ENCODE measurements at regions not wholly inside any gene's neighbourhood (a gene's known extent, or its start where the extent isn't known, plus 50 kb on each side); places are given as distances from the start of the nearest gene placed in this dataset.

GRCh38 chr2:228709788-228710371 is 528.4 kb upstream of the SPHKAP start:
- TF ChIP-seq MAX (IDR thresholded peaks at IDR 0.05): no peak
- TF ChIP-seq, protein P1, sequence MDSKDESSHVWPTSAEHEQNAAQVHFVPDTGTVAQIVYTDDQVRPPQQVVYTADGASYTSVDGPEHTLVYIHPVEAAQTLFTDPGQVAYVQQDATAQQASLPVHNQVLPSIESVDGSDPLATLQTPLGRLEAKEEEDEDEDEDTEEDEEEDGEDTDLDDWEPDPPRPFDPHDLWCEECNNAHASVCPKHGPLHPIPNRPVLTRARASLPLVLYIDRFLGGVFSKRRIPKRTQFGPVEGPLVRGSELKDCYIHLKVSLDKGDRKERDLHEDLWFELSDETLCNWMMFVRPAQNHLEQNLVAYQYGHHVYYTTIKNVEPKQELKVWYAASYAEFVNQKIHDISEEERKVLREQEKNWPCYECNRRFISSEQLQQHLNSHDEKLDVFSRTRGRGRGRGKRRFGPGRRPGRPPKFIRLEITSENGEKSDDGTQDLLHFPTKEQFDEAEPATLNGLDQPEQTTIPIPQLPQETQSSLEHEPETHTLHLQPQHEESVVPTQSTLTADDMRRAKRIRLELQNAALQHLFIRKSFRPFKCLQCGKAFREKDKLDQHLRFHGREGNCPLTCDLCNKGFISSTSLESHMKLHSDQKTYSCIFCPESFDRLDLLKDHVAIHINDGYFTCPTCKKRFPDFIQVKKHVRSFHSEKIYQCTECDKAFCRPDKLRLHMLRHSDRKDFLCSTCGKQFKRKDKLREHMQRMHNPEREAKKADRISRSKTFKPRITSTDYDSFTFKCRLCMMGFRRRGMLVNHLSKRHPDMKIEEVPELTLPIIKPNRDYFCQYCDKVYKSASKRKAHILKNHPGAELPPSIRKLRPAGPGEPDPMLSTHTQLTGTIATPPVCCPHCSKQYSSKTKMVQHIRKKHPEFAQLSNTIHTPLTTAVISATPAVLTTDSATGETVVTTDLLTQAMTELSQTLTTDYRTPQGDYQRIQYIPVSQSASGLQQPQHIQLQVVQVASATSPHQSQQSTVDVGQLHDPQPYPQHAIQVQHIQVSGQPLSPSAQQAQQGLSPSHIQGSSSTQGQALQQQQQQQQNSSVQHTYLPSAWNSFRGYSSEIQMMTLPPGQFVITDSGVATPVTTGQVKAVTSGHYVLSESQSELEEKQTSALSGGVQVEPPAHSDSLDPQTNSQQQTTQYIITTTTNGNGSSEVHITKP (CRISPR knock-in tag; IDR thresholded peaks at IDR 0.05; ENCODE audit: low read depth): no peak
- TF ChIP-seq, protein P2, sequence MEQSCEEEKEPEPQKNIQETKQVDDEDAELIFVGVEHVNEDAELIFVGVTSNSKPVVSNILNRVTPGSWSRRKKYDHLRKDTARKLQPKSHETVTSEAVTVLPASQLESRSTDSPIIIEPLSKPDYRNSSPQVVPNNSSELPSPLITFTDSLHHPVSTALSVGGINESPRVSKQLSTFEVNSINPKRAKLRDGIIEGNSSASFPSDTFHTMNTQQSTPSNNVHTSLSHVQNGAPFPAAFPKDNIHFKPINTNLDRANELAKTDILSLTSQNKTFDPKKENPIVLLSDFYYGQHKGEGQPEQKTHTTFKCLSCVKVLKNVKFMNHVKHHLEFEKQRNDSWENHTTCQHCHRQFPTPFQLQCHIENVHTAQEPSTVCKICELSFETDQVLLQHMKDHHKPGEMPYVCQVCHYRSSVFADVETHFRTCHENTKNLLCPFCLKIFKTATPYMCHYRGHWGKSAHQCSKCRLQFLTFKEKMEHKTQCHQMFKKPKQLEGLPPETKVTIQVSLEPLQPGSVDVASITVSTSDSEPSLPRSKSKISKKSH (CRISPR knock-in tag; IDR thresholded peaks at IDR 0.05; ENCODE audit: borderline replicate concordance): no peak
- TF ChIP-seq CTCF (CRISPR knock-in tag; IDR thresholded peaks at IDR 0.05): no peak
- no peak for TF ChIP-seq REL (CRISPR knock-in tag; conservative IDR thresholded peaks at IDR 0.05)
- no peak for TF ChIP-seq ZNF773 (CRISPR knock-in tag; IDR thresholded peaks at IDR 0.05; ENCODE audit: borderline replicate concordance)
- no peak for TF ChIP-seq GABPA (IDR thresholded peaks at IDR 0.05; ENCODE audit: low read depth, low read length)
- TF ChIP-seq GABPA (CRISPR knock-in tag; IDR thresholded peaks at IDR 0.05; ENCODE audit: low read depth): no peak
- TF ChIP-seq, protein P3, sequence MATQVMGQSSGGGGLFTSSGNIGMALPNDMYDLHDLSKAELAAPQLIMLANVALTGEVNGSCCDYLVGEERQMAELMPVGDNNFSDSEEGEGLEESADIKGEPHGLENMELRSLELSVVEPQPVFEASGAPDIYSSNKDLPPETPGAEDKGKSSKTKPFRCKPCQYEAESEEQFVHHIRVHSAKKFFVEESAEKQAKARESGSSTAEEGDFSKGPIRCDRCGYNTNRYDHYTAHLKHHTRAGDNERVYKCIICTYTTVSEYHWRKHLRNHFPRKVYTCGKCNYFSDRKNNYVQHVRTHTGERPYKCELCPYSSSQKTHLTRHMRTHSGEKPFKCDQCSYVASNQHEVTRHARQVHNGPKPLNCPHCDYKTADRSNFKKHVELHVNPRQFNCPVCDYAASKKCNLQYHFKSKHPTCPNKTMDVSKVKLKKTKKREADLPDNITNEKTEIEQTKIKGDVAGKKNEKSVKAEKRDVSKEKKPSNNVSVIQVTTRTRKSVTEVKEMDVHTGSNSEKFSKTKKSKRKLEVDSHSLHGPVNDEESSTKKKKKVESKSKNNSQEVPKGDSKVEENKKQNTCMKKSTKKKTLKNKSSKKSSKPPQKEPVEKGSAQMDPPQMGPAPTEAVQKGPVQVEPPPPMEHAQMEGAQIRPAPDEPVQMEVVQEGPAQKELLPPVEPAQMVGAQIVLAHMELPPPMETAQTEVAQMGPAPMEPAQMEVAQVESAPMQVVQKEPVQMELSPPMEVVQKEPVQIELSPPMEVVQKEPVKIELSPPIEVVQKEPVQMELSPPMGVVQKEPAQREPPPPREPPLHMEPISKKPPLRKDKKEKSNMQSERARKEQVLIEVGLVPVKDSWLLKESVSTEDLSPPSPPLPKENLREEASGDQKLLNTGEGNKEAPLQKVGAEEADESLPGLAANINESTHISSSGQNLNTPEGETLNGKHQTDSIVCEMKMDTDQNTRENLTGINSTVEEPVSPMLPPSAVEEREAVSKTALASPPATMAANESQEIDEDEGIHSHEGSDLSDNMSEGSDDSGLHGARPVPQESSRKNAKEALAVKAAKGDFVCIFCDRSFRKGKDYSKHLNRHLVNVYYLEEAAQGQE (IDR thresholded peaks at IDR 0.05; ENCODE audit: borderline replicate concordance in 1 of 2, low read depth in 1 of 2, low read length in 2 of 2): no peak
- TF ChIP-seq MAFF (IDR thresholded peaks at IDR 0.05; ENCODE audit: low read depth, low read length): no peak
- no peak for TF ChIP-seq ZNF607 (CRISPR knock-in tag; IDR thresholded peaks at IDR 0.05; ENCODE audit: borderline replicate concordance)
- no peak for TF ChIP-seq ARNT (IDR thresholded peaks at IDR 0.05)
- TF ChIP-seq THAP11 (CRISPR knock-in tag; IDR thresholded peaks at IDR 0.05): no peak
- no peak for TF ChIP-seq HMGA1 (CRISPR knock-in tag; conservative IDR thresholded peaks at IDR 0.05)

All from HepG2 (cell line).